ENCODE measurements at regions not wholly inside any gene's neighbourhood (a gene's known extent, or its start where the extent isn't known, plus 50 kb on each side); places are given as distances from the start of the nearest gene placed in this dataset.

- Histone ChIP-seq H2AFZ (ENCODE audit: low read depth) (no peak overlapping the region), H4K20me1 (ENCODE audit: insufficient read depth) (no peaks in the 10 kb centered on the region), H3K9ac (no peak overlapping the region), H3K4me1 (ENCODE audit: low read depth, poor library complexity, severe bottlenecking) (peaks cover 15% of the 10 kb centered on the region), H3K4me3 (IDR thresholded peaks at IDR 0.05; ENCODE audit: insufficient read depth, low read depth, low read length) (no peak overlapping the region), H3K36me3 (ENCODE audit: insufficient read depth) (no peaks in the 10 kb centered on the region), H3K27me3 (ENCODE audit: insufficient read depth, low read depth) (no peaks in the 10 kb centered on the region), H3K79me2 (ENCODE audit: insufficient read depth, low read depth) (no peaks in the 10 kb centered on the region), H3K4me2 (no peak overlapping the region), H3K27ac (no peak overlapping the region)
- TF ChIP-seq CTCF (conservative IDR thresholded peaks at IDR 0.05; ENCODE audit: low read depth, low read length): no peak
Measured at GRCh38 chr3:112693186-112693585, 52.2 kb upstream of the CCDC80 start.

All from KMS-11 (cell line).